ENCODE measurements at regions not wholly inside any gene's neighbourhood (a gene's known extent, or its start where the extent isn't known, plus 50 kb on each side); places are given as distances from the start of the nearest gene placed in this dataset.

GRCh38 chr3:110099711-110100110, 762.4 kb upstream of the DPPA4 start:
- no peak for DNase-seq (ENCODE audit: low spot score)

- DNase-seq (ENCODE audit: low spot score) = no peak
Measured at GRCh38 chr3:110101361-110101760, 764.0 kb upstream of the DPPA4 start.

- DNase-seq (ENCODE audit: low spot score) = no peak
Measured at GRCh38 chr3:110106805-110107204, 769.5 kb upstream of the DPPA4 start.

GRCh38 chr3:110123946-110124345, 786.6 kb upstream of the DPPA4 start:
- no peak for DNase-seq (ENCODE audit: low spot score)

GRCh38 chr3:110126065-110126464, 788.7 kb upstream of the DPPA4 start:
- no peak for DNase-seq (ENCODE audit: low spot score)

- DNase-seq (ENCODE audit: low spot score) = no peak
Measured at GRCh38 chr3:110133971-110134370, 796.6 kb upstream of the DPPA4 start.

- no peak for DNase-seq (ENCODE audit: low spot score)
Measured at GRCh38 chr3:110139048-110139447, 801.7 kb upstream of the DPPA4 start.

- DNase-seq (ENCODE audit: low spot score) = no peak
Measured at GRCh38 chr3:110139821-110140220, 802.5 kb upstream of the DPPA4 start.

- DNase-seq (ENCODE audit: low spot score) = no peak
Measured at GRCh38 chr3:110149763-110150162, 812.4 kb upstream of the DPPA4 start.

- no peak for DNase-seq (ENCODE audit: low spot score)
Measured at GRCh38 chr3:110157221-110157620, 819.9 kb upstream of the DPPA4 start.

GRCh38 chr3:110164632-110165369, 827.5 kb upstream of the DPPA4 start:
- no peak for DNase-seq (ENCODE audit: low spot score)

GRCh38 chr3:110165370-110165743, 828.0 kb upstream of the DPPA4 start:
- DNase-seq (ENCODE audit: low spot score) = no peak

- DNase-seq (ENCODE audit: low spot score) = no peak
Measured at GRCh38 chr3:110165753-110166152, 828.4 kb upstream of the DPPA4 start.

- no peak for DNase-seq (ENCODE audit: low spot score)
Measured at GRCh38 chr3:110166791-110167190, 829.4 kb upstream of the DPPA4 start.

- DNase-seq (ENCODE audit: low spot score) = no peak
Measured at GRCh38 chr3:110174908-110175307, 837.6 kb upstream of the DPPA4 start.

GRCh38 chr3:110178965-110179364, 841.6 kb upstream of the DPPA4 start:
- DNase-seq (ENCODE audit: low spot score) = no peak

GRCh38 chr3:110180733-110181132, 843.4 kb upstream of the DPPA4 start:
- DNase-seq (ENCODE audit: low spot score) = peak; percentile 25

- no peak for DNase-seq (ENCODE audit: low spot score)
Measured at GRCh38 chr3:110181226-110181625, 843.9 kb upstream of the DPPA4 start.

GRCh38 chr3:110184536-110184935, 847.2 kb upstream of the DPPA4 start:
- no peak for DNase-seq (ENCODE audit: low spot score)

GRCh38 chr3:110193074-110193473, 855.7 kb upstream of the DPPA4 start:
- DNase-seq (ENCODE audit: low spot score) = no peak

- DNase-seq (ENCODE audit: low spot score) = no peak
Measured at GRCh38 chr3:110198717-110199587, 861.6 kb upstream of the DPPA4 start.

GRCh38 chr3:110199588-110199943, 862.2 kb upstream of the DPPA4 start:
- no peak for DNase-seq (ENCODE audit: low spot score)

GRCh38 chr3:110210086-110210660, 861.4 kb upstream of the NECTIN3 start:
- no peak for DNase-seq (ENCODE audit: low spot score)
